NCI-H2196 (cell line): ENCODE measurements at regions not wholly inside any gene's neighbourhood (a gene's known extent, or its start where the extent isn't known, plus 50 kb on each side); places are given as distances from the start of the nearest gene placed in this dataset.

Experiments used
- DNase-seq: peaks from one replicate; lab custom pipeline; 2025; ENCODE audit not compliant: unreplicated experiment; lab: John Stamatoyannopoulos, UW

- no peak for DNase-seq
Observed at GRCh38 chr2:157935378-157935906, 59.3 kb upstream of the ACVR1 start.

DNA sequence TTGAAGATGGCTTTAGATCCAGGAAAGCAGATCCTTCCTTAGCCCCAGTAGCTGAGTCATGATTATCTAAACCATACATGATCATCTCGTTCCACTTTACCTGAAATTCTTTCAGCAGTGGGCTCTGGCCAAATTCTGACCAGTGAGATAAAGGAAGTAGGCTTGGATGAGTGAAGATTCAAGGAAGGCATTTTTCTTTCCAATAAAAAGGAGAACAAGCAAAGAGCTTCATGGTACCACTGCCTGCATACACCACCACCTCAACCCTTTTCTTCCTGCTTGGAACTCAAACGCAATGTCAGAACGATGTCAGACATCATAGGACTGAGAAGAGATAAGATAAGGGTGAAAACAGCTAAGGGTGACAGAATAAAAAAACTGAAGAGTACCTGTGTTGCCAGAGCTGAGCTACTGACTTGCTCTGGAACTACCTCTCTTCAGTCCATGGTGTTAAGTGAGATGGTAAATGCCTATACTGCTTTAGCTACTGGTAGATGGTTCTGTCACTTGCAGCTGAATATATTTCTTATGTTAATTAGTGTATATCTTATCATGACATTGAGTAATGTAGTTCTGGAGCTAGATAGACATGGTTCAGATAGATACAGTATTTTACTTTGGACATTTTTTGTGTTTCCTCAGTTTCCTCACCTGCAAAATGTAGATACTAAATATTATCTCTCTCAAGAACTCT, 58.7 kb upstream of the ACVR1 start:
- no peak for DNase-seq

DNA sequence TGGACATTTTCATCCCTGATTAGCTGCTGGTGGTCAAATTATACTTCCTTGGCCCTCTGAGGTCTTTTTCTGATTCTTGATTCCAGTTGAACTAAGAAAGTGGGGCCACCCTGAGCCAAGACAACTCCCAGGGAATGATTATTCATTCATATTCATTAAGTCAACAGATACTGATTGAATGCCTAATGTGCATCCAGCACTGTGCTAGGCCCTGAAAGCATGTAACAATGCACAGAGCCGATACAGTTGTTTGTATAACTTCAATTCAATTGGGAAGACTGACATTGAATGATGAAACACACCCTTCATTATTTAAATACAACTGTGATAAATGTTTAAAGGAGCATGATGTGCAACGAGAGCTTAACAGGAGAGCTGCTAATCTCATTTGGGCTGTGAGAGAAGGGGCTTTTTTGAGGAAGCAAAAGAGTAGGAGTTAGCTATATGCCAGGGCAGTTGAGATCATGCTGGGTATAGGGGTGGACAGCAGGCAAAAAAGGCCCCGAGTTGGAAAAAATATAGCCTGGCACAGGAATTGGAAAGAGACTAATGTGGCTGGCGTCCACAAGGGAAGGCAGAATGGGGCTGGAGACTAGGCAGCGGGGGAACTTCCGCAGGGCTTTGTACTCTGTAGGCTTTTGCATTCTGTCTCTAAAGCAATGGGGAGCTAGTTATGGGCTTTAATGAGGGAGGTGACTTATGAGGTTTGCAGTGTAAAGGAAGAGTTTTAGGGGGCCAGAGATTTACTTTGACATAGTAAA, 57.2 kb upstream of the ACVR1 start:
- no peak for DNase-seq

GRCh38 chr2:157932480-157933159, 56.5 kb upstream of the ACVR1 start:
- DNase-seq, result no peak

DNA sequence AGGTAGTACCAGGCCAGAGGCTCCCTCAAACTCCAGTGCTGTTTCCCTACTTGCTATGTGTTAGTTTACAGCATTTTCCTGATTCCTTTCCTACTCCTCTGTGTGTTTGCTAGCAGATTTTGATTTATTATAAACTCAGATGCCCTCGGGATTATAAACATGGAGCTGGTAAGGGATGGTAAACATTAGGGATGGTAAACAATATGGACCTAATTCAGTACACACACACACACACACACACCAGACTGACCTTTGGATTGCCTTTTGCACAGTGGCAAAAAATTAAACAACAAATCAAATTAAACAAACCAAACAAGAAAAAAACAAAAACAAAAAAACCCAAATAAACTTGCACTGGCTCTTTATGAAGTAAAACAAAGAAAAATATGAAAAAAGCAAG, 55.4 kb upstream of the ACVR1 start:
- no peak for DNase-seq

DNA sequence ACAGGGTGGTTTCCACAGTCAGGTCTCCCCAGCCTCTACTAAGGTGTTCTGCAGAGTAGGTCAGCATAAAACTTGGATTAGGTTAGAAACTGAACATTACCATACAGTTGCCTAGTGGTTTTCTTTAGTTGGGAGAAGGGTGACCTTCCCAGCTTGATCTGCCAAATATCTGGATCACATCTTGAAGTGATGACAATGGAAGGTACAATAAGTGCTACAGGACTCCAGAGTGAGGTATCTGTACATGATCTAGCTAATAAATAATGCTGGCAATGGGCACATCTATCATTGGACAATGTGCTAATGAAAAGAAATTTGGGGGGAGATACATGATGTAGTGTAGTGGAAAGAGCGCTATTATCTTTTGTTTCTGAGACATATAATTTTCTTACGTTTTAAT, 54.6 kb upstream of the ACVR1 start:
- DNase-seq, result no peak

- DNase-seq, result no peak
Observed at GRCh38 chr2:157929871-157930667, 53.9 kb upstream of the ACVR1 start.

- DNase-seq, result no peak
Observed at GRCh38 chr2:157928372-157928771, 52.2 kb upstream of the ACVR1 start.

- no peak for DNase-seq
Observed at GRCh38 chr2:157927155-157927554, 51.0 kb upstream of the ACVR1 start.
